Endodermal cell (in vitro differentiated cells): ENCODE measurements at regions not wholly inside any gene's neighbourhood (a gene's known extent, or its start where the extent isn't known, plus 50 kb on each side); places are given as distances from the start of the nearest gene placed in this dataset.

Experiments
- DNase-seq: peaks from one replicate; pipeline ENCODE4 v3.0.0-alpha.2; 2017
- H3K27ac ChIP-seq: 2 replicates; pipeline ENCODE4 v1.5.1; 2013; ENCODE audit warnings: mild to moderate bottlenecking, low read depth, low read length, moderate library complexity
- H3K27me3 ChIP-seq: 2 replicates; pipeline ENCODE4 v1.6.1; 2013; ENCODE audit warnings: mild to moderate bottlenecking, low read length, moderate library complexity; ENCODE audit not compliant: insufficient read depth, control insufficient read depth, poor library complexity, severe bottlenecking
- H3K36me3 ChIP-seq: 2 replicates; pipeline ENCODE4 v1.7.0; 2013; ENCODE audit warnings: mild to moderate bottlenecking, low read length, moderate library complexity; ENCODE audit not compliant: control insufficient read depth, insufficient read depth
- H3K4me1 ChIP-seq: one replicate; pipeline ENCODE4 v1.7.0; 2013; ENCODE audit warnings: low read length; ENCODE audit not compliant: control insufficient read depth, insufficient read depth
- H3K4me3 ChIP-seq: 2 replicates; pipeline ENCODE4 v1.5.1; 2013; ENCODE audit warnings: mild to moderate bottlenecking, low read length, moderate library complexity
- H3K9ac ChIP-seq: 2 replicates; pipeline ENCODE4 v1.6.1; 2013; ENCODE audit warnings: mild to moderate bottlenecking, low read length, moderate library complexity; ENCODE audit not compliant: poor library complexity, severe bottlenecking; ENCODE audit errors: extremely low read depth
- H3K9me3 ChIP-seq: 2 replicates; pipeline ENCODE4 v1.6.1; 2013; ENCODE audit warnings: mild to moderate bottlenecking, low read length, moderate library complexity; ENCODE audit not compliant: control insufficient read depth
- H3K27ac Mint-ChIP-seq: 2 replicates; pipeline ENCODE4 v1.8.0; 2020; ENCODE audit warnings: mixed read lengths
- H3K27me3 Mint-ChIP-seq: 2 replicates; pipeline ENCODE4 v1.8.0; 2021; ENCODE audit warnings: mild to moderate bottlenecking, mixed read lengths; ENCODE audit not compliant: insufficient read depth
- H3K36me3 Mint-ChIP-seq: 2 replicates; pipeline ENCODE4 v1.8.0; 2020; ENCODE audit warnings: low read depth, mixed read lengths
- H3K4me1 Mint-ChIP-seq: 2 replicates; pipeline ENCODE4 v1.8.0; 2020; ENCODE audit warnings: mixed read lengths
- H3K4me3 Mint-ChIP-seq: 2 replicates; pipeline ENCODE4 v1.8.0; 2020; ENCODE audit warnings: mild to moderate bottlenecking, moderate library complexity, mixed read lengths
- H3K9me3 Mint-ChIP-seq: 2 replicates; pipeline ENCODE4 v1.8.0; 2020; ENCODE audit warnings: mild to moderate bottlenecking, mixed read lengths
- WGBS, 2 experiments: methylation state at CpG; one replicate each; pipeline versions ENCODE4 v1.1.5 to v1.1.7; 2013; ENCODE audit warnings: missing lambda C conversion rate in 2 of 2, mixed read lengths in 1 of 2; ENCODE audit not compliant: insufficient coverage in 1 of 2, insufficient read length in 1 of 2; 5-methylcytosine and 5-hydroxymethylcytosine counted together
- TF ChIP-seq, protein P1 (sequence below): fragments of 200-600 bp; sonication (generic); conservative IDR thresholded peaks from 2 replicates; pipeline ENCODE4 v1.5.0; 2021; ENCODE audit warnings: antibody characterized with exemption, mild to moderate bottlenecking

DNA sequence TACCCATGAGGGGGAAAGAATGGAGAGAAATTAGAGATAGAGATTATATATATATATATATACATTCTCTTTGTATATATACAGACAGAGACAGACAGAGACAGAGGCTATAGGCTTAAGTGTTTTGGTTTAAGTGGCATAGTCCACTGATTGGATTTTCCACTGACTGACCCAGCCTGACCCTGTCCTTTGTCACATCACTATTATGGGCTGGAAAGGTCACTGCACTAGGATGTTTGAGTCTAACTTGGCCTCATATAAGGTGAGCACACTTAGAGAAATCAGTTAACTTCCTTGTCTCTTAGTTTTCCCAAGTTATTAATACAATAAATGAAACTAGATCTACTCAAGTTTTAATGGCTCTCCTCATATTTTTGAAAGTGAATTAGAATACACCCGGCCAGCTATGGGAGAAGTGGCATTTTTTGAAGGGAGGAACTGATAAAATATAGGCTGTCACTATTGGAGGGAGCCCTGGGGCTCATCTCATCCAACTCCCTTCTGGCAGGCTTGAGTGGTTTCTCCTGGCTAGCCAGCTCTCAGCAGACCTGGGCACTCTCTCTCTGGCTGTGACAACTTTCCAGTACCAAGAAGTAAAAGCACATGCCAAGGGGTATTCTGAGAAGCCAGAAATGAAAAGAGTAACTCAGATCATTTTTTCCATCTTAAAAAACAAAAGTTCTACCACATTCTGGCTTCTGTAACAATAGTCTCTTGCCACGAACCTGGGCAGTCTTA, 455.6 kb upstream of the ANKRD30A start:
- Mint-ChIP-seq H3K27ac (no peak overlapping the region), H3K36me3 (no peaks in the 10 kb centered on the region), H3K27me3 (no peaks in the 10 kb centered on the region), H3K4me1 (no peaks in the 10 kb centered on the region), H3K4me3 (no peak overlapping the region), H3K9me3 (no peaks in the 10 kb centered on the region)
- Histone ChIP-seq H3K27ac (no peak overlapping the region), H3K36me3 (no peaks in the 10 kb centered on the region), H3K9ac (no peak overlapping the region), H3K4me3 (no peak overlapping the region), H3K27me3 (no peaks in the 10 kb centered on the region), H3K4me1 (no peaks in the 10 kb centered on the region), H3K9me3 (no peaks in the 10 kb centered on the region)
- TF ChIP-seq, protein P1, sequence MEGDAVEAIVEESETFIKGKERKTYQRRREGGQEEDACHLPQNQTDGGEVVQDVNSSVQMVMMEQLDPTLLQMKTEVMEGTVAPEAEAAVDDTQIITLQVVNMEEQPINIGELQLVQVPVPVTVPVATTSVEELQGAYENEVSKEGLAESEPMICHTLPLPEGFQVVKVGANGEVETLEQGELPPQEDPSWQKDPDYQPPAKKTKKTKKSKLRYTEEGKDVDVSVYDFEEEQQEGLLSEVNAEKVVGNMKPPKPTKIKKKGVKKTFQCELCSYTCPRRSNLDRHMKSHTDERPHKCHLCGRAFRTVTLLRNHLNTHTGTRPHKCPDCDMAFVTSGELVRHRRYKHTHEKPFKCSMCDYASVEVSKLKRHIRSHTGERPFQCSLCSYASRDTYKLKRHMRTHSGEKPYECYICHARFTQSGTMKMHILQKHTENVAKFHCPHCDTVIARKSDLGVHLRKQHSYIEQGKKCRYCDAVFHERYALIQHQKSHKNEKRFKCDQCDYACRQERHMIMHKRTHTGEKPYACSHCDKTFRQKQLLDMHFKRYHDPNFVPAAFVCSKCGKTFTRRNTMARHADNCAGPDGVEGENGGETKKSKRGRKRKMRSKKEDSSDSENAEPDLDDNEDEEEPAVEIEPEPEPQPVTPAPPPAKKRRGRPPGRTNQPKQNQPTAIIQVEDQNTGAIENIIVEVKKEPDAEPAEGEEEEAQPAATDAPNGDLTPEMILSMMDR, result no peak
- 82 to 87% methylated on average over 1 to 2 of the region's 2 CpGs for WGBS, 2 experiments
- DNase-seq, result no peak

DNA sequence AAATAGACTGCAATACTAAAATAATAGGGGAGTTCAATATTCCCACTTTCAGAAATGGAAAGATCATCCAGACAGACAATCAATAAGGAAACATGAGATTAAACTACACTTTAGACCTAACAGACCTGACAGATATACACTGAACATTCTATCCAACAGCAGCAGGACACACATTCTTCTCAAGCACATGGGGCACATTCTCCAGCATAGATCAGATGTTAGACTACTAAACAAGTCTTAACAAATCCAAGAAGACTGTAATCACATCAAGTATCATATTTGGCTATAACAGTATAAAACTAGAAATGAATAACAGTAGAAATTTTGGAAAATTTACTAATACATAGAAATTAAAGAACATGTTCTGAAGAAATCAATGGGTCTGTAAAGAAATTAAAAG, 458.9 kb upstream of the ANKRD30A start:
- Histone ChIP-seq H3K36me3 (no peaks in the 10 kb centered on the region), H3K9ac (no peak overlapping the region), H3K27me3 (no peaks in the 10 kb centered on the region), H3K27ac (no peak overlapping the region), H3K4me1 (no peaks in the 10 kb centered on the region), H3K9me3 (no peaks in the 10 kb centered on the region), H3K4me3 (no peak overlapping the region)
- Mint-ChIP-seq H3K4me3 (no peak overlapping the region), H3K9me3 (peaks cover 4% of the 10 kb centered on the region), H3K4me1 (peaks cover 6% of the 10 kb centered on the region), H3K27me3 (no peaks in the 10 kb centered on the region), H3K27ac (no peak overlapping the region), H3K36me3 (no peaks in the 10 kb centered on the region)
- no peak for DNase-seq
- TF ChIP-seq, protein P1, result no peak

DNA sequence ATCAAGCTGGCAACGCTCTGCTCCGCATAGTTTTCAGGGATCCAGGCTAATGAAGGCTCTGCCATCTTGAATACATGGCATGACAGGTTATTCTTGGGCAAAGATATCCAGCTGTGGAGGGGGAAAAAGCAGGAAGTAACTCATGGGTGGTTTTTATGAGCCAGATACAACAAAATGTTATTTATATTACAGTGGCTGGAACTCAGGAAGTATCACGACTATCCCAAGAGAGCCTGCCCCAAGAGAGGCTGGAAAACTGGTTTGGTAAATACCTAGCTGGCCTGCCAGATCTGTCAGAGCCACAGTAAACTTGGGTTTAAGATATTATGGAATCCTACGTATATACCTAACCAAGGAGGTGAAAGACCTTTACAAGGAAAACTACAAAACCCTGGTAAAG, 462.8 kb upstream of the ANKRD30A start:
- H3K9me3 ChIP-seq, result no peaks in the 10 kb centered on the region
- H3K9me3 Mint-ChIP-seq, result peaks cover 6% of the 10 kb centered on the region
- H3K4me1 Mint-ChIP-seq, result peaks cover 8% of the 10 kb centered on the region
- DNase-seq, result no peak
- H3K4me1 ChIP-seq, result no peaks in the 10 kb centered on the region
- no peak overlapping the region for H3K27ac Mint-ChIP-seq
- WGBS, 2 experiments, result 92 to 100% methylated on average over 2 to 4 of the region's 4 CpGs
- H3K27me3 Mint-ChIP-seq, result no peaks in the 10 kb centered on the region
- H3K36me3 ChIP-seq, result no peaks in the 10 kb centered on the region
- H3K4me3 Mint-ChIP-seq, result no peak overlapping the region
- no peaks in the 10 kb centered on the region for H3K27me3 ChIP-seq
- H3K4me3 ChIP-seq, result no peak overlapping the region
- H3K36me3 Mint-ChIP-seq, result no peaks in the 10 kb centered on the region
- TF ChIP-seq, protein P1, result no peak
- H3K27ac ChIP-seq, result no peak overlapping the region
- H3K9ac ChIP-seq, result no peak overlapping the region
